Smooth muscle cell (in vitro differentiated cells): ENCODE measurements at regions not wholly inside any gene's neighbourhood (a gene's known extent, or its start where the extent isn't known, plus 50 kb on each side); places are given as distances from the start of the nearest gene placed in this dataset.

Source experiments
- DNase-seq: peaks from one replicate; lab custom pipeline; 2025; ENCODE audit not compliant: unreplicated experiment; lab: John Stamatoyannopoulos, UW
- H2AFZ ChIP-seq: fragments of 200-600 bp; sonication (generic); 2 replicates; pipeline ENCODE4 v1.6.0; 2016; ENCODE audit warnings: antibody characterized with exemption, low read depth, mild to moderate bottlenecking
- H3F3A ChIP-seq: fragments of 200-600 bp; sonication (generic); 2 replicates; pipeline ENCODE4 v1.6.0; 2017; ENCODE audit warnings: antibody characterized with exemption, low read depth
- H3K27ac ChIP-seq: fragments of 200-600 bp; sonication (generic); 2 replicates; pipeline ENCODE4 v1.5.1; 2016; ENCODE audit warnings: low read depth, mild to moderate bottlenecking
- H3K27me3 ChIP-seq: fragments of 200-600 bp; sonication (generic); 2 replicates; pipeline ENCODE4 v1.6.1; 2016; ENCODE audit warnings: low read depth, mild to moderate bottlenecking
- H3K36me3 ChIP-seq: fragments of 200-600 bp; sonication (generic); 2 replicates; pipeline ENCODE4 v1.5.1; 2016; ENCODE audit warnings: low read depth
- H3K4me1 ChIP-seq: fragments of 200-600 bp; sonication (generic); 2 replicates; pipeline ENCODE4 v1.5.1; 2016; ENCODE audit warnings: low read depth
- H3K4me2 ChIP-seq: fragments of 200-600 bp; sonication (generic); 2 replicates; pipeline ENCODE4 v1.6.0; 2016; ENCODE audit warnings: mild to moderate bottlenecking
- H3K4me3 ChIP-seq: fragments of 200-600 bp; sonication (generic); 2 replicates; pipeline ENCODE4 v1.5.1; 2016; ENCODE audit warnings: mild to moderate bottlenecking
- H3K79me2 ChIP-seq: fragments of 200-600 bp; sonication (generic); 2 replicates; pipeline ENCODE4 v1.6.0; 2016; ENCODE audit warnings: low read depth, mild to moderate bottlenecking
- H3K9ac ChIP-seq: fragments of 200-600 bp; sonication (generic); 2 replicates; pipeline ENCODE4 v1.6.0; 2016; ENCODE audit warnings: low read depth
- H3K9me3 ChIP-seq: fragments of 200-600 bp; sonication (generic); replicated peaks from 2 replicates; pipeline ENCODE4 v1.5.1; 2016; ENCODE audit warnings: low read depth
- H4K20me1 ChIP-seq: fragments of 200-600 bp; sonication (generic); 2 replicates; pipeline ENCODE4 v1.6.0; 2016; ENCODE audit warnings: low read depth
- WGBS: methylation state at CpG from one replicate; pipeline ENCODE4 v1.1.7; 2016; ENCODE audit warnings: low lambda C conversion rate; 5-methylcytosine and 5-hydroxymethylcytosine counted together
- TF ChIP-seq, protein P1 (sequence below): fragments of 200-600 bp; sonication (generic); IDR thresholded peaks from 2 replicates; pipeline ENCODE4 v1.5.1; 2017; ENCODE audit warnings: borderline replicate concordance, mild to moderate bottlenecking, antibody characterized with exemption; ENCODE audit not compliant: insufficient read depth, poor library complexity, severe bottlenecking

- DNase-seq, result no peak
- H3K4me1 ChIP-seq, result peaks cover 4% of the 10 kb centered on the region
- no peaks in the 10 kb centered on the region for H3K79me2 ChIP-seq
- no peaks in the 10 kb centered on the region for H3K9me3 ChIP-seq
- no peaks in the 10 kb centered on the region for H4K20me1 ChIP-seq
- H3K4me3 ChIP-seq, result no peak overlapping the region
- no peak overlapping the region for H2AFZ ChIP-seq
- H3K36me3 ChIP-seq, result no peaks in the 10 kb centered on the region
- H3K9ac ChIP-seq, result no peak overlapping the region
- peak overlapping the region; percentile 61 for H3K27ac ChIP-seq
- H3K27me3 ChIP-seq, result no peaks in the 10 kb centered on the region
- peak overlapping the region; percentile 75 for H3K4me2 ChIP-seq
- H3F3A ChIP-seq, result no peaks in the 10 kb centered on the region
- TF ChIP-seq, protein P1, sequence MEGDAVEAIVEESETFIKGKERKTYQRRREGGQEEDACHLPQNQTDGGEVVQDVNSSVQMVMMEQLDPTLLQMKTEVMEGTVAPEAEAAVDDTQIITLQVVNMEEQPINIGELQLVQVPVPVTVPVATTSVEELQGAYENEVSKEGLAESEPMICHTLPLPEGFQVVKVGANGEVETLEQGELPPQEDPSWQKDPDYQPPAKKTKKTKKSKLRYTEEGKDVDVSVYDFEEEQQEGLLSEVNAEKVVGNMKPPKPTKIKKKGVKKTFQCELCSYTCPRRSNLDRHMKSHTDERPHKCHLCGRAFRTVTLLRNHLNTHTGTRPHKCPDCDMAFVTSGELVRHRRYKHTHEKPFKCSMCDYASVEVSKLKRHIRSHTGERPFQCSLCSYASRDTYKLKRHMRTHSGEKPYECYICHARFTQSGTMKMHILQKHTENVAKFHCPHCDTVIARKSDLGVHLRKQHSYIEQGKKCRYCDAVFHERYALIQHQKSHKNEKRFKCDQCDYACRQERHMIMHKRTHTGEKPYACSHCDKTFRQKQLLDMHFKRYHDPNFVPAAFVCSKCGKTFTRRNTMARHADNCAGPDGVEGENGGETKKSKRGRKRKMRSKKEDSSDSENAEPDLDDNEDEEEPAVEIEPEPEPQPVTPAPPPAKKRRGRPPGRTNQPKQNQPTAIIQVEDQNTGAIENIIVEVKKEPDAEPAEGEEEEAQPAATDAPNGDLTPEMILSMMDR, result no peak
Measured at GRCh38 chr6:140204154-140204553, 829.7 kb upstream of the CITED2 start.

- no peaks in the 10 kb centered on the region for H3K9me3 ChIP-seq
- no peak overlapping the region for H3K9ac ChIP-seq
- TF ChIP-seq, protein P1, result no peak
- no peaks in the 10 kb centered on the region for H4K20me1 ChIP-seq
- no peaks in the 10 kb centered on the region for H3K79me2 ChIP-seq
- no peak for DNase-seq
- H3K27ac ChIP-seq, result peak overlapping the region; percentile 61
- H3K36me3 ChIP-seq, result no peaks in the 10 kb centered on the region
- peak overlapping the region; percentile 75 for H3K4me2 ChIP-seq
- H3K27me3 ChIP-seq, result no peaks in the 10 kb centered on the region
- H3K4me3 ChIP-seq, result no peak overlapping the region
- 31% methylated on average over 2 of the region's 2 CpGs for WGBS
- no peaks in the 10 kb centered on the region for H3F3A ChIP-seq
- no peak overlapping the region for H2AFZ ChIP-seq
- peaks cover 4% of the 10 kb centered on the region for H3K4me1 ChIP-seq
Measured at GRCh38 chr6:140203661-140204147, 829.3 kb upstream of the CITED2 start.

- Histone ChIP-seq H3K9ac (no peak overlapping the region), H3K4me3 (no peak overlapping the region), H4K20me1 (no peaks in the 10 kb centered on the region), H3K4me2 (no peak overlapping the region), H3K27me3 (no peaks in the 10 kb centered on the region), H2AFZ (no peak overlapping the region), H3K4me1 (peaks cover 4% of the 10 kb centered on the region), H3K9me3 (no peaks in the 10 kb centered on the region), H3K27ac (peak overlapping the region; percentile 61), H3K79me2 (no peaks in the 10 kb centered on the region), H3F3A (no peaks in the 10 kb centered on the region), H3K36me3 (no peaks in the 10 kb centered on the region)
- TF ChIP-seq, protein P1, result no peak
- no peak for DNase-seq
- WGBS, result 97% methylated on average over 2 of the region's 2 CpGs
Measured at GRCh38 chr6:140202964-140203515, 828.6 kb upstream of the CITED2 start.

DNA sequence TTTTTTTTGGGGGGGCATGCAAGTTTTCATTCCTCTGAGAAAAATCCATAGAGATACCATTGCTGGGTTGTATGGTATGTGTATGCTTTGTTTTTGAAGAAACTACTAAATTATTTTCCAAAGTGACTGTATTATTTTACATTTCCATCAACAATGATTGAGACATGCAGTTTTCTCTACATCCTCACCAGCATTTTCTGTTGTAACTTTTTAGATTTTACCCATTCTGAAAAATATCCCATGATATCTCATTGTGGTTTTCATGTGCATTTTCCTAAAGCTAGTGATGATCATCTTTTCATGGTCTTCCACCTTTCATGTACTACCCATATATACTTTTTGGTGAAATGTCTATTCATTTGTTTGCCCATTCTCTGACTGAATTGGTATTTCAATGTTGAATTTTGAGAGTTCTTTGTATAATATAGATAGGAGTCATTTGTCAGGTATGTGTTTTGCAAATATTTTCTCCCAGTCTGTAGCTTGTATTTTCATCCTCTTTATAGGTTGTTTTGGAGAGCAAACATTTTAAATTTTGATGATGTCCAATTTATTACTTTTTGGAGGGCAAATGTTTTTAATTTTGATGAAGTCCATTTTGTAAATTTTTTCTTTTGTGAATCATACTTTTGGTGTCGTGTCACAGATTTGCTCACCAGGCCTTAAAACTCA, 827.5 kb upstream of the CITED2 start:
- Histone ChIP-seq H4K20me1 (no peaks in the 10 kb centered on the region), H3K79me2 (no peaks in the 10 kb centered on the region), H3K27ac (no peak overlapping the region), H3F3A (no peaks in the 10 kb centered on the region), H3K36me3 (no peaks in the 10 kb centered on the region), H2AFZ (no peak overlapping the region), H3K4me1 (peaks cover 4% of the 10 kb centered on the region), H3K4me3 (no peak overlapping the region), H3K4me2 (no peak overlapping the region), H3K9me3 (no peaks in the 10 kb centered on the region), H3K27me3 (no peaks in the 10 kb centered on the region), H3K9ac (no peak overlapping the region)
- WGBS, result 97% methylated on average over 1 of the region's 1 CpG
- TF ChIP-seq, protein P1, result no peak
- DNase-seq, result no peak
